Fibroblast of villous mesenchyme (primary cell): ENCODE measurements at regions not wholly inside any gene's neighbourhood (a gene's known extent, or its start where the extent isn't known, plus 50 kb on each side); places are given as distances from the start of the nearest gene placed in this dataset.
"Not testable (repeated sequence)": the region's sequence is repeated elsewhere in the genome, so short reads cannot be mapped to it uniquely, and the experiment has no call there.

Source experiments
- DNase-seq: peaks from one replicate; pipeline ENCODE4 v3.0.0-alpha.2; 2010; ENCODE audit warnings: low read depth
- H3K4me3 ChIP-seq: 2 replicates; pipeline ENCODE4 v1.5.1; 2011; ENCODE audit warnings: low read depth, mild to moderate bottlenecking, low read length
- CTCF ChIP-seq: IDR thresholded peaks from 2 replicates; pipeline ENCODE4 v1.5.1; 2012; ENCODE audit warnings: low read depth, mild to moderate bottlenecking, low read length; ENCODE audit not compliant: insufficient read depth

GRCh38 chr2:36137612-36138011 lies 218.0 kb upstream of the CRIM1 start:
- H3K4me3 ChIP-seq: no peak overlapping the region
- no peak for TF ChIP-seq CTCF
- no peak for DNase-seq

DNA sequence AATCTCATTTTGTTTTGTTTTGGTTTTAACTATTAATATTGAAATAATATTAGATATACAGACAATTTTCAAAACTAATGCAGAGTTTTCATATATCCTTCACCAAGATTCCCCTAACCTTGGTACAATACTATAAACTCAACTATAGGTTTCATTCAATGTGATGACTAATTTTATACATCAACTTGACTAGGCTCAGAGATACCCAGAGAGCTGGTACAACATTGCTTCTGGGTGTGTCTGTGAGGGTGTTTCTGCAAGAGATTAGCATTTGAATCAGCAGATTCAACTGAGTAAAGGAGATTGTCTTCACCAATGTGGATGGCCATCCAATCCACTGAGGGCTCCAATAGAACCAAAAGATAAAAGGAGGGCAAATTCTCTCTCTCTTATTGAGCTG lies 221.3 kb upstream of the CRIM1 start:
- no peak for TF ChIP-seq CTCF

DNA sequence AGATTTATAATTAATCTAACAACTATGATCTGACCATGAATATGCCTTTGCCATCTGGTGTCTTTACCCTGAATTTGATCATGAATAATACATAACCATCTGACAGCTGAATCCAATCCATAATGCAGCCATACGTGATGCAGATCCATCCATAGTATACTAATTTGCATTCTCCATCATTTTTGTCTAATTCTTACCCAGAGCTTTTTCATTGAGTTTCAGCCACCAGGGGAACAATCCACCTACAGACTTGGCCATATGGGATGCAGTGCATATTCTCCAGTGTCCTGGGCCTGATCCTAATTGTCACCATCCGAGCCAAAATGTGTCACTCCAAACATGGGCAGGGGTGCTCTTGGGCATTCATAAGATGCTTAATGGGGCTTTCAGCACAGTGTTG lies 227.2 kb upstream of the CRIM1 start:
- H3K4me3 ChIP-seq: no peak overlapping the region
- no peak for TF ChIP-seq CTCF
- DNase-seq: no peak

More for the DNA sequence above, 221.3 kb upstream of the CRIM1 start:
- no peak overlapping the region for H3K4me3 ChIP-seq
- DNase-seq: no peak

DNA sequence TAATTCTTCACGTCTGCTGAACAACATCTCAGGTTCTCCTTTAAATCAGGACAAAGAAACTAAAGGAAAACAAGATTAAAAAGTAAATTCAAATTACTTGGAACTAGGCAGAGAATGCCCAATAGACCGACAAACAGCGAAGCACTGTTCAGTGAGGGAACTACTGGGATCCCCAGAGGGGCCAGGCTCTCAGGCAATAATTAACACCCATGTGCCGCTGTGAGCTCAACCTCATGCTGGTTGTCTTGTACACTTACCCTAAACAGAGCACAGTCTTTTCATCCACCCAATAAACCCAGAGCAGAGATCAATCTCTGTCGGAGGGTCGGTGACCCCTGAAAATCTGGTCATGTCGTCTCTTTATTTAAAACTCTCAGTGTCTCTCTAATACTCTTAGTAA lies 229.9 kb upstream of the CRIM1 start:
- DNase-seq: no peak
- TF ChIP-seq CTCF: no peak
- no peak overlapping the region for H3K4me3 ChIP-seq

GRCh38 chr2:36123995-36124394 lies 231.6 kb upstream of the CRIM1 start:
- no peak for DNase-seq
- H3K4me3 ChIP-seq: no peak overlapping the region
- TF ChIP-seq CTCF: no peak

DNA sequence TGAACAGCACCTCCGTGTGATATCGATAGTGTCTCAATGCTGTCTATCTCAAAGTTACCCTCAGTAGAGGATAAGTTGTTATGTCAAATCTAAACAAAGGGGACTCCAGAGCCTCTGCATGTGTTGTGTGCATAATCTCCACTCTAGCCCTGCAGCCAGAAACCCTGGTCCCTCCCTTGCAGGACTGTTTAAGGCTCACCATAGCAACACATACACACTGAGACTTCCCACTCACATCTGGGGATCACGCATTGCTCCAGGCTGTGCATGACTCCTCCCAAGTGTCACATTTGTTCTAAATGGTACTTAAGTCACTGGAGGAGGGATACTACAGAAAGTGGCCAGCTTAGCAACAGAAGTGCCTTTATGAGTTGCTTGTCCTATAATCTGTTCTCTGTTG lies 258.6 kb upstream of the CRIM1 start:
- TF ChIP-seq CTCF: no peak
- no peak for DNase-seq
- no peak overlapping the region for H3K4me3 ChIP-seq

DNA sequence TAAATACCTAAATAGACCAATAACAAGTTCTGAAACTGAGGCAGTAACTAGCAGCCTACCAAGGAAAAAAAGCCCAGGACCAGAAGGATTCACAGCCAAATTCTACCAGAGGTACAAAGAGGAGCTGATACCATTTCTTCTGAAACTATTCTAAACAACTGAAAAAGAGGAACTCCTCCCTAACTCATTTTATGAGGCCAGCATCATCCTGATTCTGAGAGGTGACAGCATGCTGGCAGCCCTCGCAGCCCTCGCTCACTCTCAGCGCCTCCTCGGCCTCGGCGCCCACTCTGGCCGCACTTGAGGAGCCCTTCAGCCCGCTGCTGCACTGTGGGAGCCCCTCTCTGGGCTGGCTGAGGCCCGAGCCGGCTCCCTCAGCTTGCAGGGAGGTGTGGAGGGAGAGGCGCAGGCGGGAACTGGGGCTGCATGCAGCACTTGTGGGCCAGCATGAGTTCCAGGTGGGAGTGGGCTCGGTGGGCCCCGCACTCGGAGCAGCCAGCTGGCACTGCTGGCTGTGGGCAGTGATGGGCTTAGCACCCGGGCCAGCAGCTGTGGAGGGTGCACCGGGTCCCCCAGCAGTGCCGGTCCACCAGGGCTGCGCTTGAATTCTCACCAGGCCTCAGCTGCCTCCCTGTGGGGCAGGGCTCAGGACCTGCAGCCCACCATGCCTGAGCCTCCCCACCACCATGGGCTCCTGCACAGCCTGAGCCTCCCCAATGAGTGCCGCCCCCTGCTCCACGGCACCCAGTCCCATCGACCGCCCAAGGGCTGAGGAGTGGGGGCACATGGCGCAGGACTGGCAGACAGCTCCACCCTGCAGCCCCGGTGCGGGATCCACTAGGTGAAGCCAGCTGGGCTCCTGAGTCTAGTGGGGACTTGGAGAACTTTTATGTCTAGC lies 263.5 kb upstream of the CRIM1 start:
- not testable (repeated sequence) for H3K4me3 ChIP-seq, DNase-seq
